Stimulated activated CD8-positive, alpha-beta memory T cell treated with anti-CD3 and anti-CD28 coated beads, Interleukin-15, amount 100 ng/mL, for 24 hours (primary cell): ENCODE measurements at regions not wholly inside any gene's neighbourhood (a gene's known extent, or its start where the extent isn't known, plus 50 kb on each side); places are given as distances from the start of the nearest gene placed in this dataset.

Experiments
- DNase-seq: peaks from one replicate; pipeline ENCODE4 v3.0.0-alpha.2; 2020; ENCODE audit warnings: low read depth

DNA sequence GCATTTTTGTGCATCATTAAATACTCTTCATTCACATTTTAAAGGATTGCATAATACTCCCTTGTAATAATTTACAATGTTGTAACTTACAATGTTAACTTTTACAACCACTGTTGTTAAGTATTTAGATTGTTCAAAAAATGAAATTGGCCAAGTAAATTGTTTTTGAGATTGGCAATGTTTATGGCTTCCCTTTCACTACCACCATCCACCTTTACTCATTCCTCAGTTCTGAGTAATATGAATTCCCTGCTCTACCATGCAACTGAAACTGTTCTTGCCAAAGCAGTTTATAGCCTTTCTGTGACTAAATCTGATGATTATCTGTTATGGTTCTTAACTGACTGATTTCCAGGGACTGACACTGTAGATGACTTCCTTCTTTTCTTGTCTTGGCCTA lies 80.5 kb upstream of the TMEM106B start:
- DNase-seq, result no peak

DNA sequence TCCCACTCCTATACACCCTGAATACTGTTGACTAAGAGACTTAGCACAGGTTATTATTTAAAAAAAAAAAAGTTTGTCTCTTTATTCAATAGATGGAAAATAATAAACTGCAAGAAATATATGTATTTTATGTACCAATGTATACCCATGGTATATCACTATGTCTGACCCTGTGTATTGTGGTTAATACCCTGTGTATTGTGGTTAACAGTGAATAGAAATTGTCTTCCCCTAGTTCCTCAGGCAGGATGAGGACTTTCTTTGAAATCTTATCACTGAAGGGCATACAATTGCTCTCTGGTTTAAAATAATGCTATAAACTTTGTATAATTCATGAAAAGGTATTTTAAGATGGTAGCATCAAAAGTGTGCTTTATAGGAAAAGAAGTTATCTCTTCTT lies 80.0 kb upstream of the TMEM106B start:
- no peak for DNase-seq

DNA sequence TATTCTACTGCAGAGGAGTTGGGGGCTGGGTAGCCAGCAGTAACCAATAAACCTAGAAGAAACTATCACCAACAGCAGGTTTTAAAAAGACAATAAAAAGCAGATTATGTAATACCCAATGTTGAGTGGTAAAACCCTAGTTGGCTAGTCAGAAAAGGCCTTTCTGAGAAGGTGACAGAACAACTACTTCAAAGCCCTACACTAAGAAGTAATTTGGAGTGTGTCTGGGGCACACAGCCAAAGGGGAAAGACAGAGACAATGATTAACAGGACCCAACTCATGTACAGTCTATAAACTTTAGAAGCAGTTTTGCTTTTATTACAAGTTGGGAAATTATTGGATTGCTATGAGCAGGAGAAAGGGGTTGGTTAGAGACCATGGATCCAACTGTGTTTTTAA lies 77.2 kb upstream of the TMEM106B start:
- no peak for DNase-seq

DNA sequence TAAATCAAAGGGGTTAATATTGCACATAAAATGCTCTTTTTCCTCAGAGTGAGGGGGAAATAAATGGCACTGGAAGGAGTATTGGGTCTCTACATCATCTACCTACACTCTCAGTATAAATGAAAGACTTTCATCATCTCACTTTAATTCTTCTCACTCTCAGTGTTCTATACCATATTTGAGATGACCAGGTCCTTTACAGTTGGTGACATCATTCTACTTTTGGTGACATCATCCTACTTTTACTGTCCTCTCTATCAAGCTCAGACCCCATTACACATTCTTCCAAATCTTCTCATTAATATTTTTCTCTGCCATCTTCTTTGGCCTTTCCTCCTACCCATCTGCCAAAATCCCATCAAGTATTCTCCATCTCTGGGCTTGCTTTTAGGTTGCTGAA lies 74.6 kb upstream of the TMEM106B start:
- no peak for DNase-seq

DNA sequence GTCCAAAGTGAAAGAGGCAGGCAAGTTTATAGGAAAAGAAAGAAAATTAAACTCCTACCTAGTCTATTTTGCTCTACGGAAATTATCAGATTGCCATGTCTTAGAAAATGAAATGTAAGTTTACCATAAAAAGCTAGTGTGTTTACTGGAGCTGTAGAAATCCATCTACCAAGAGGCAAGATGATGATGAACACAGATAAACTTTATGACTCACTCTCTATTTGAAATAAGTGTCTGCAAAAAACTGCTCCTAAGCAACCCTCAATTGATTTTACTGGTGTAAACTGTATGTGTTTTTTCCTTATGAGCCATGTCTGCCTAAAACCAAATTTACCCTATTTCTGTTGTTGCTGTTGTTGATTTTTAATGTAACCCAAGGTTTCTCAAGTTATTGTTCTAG lies 73.8 kb upstream of the TMEM106B start:
- no peak for DNase-seq

DNA sequence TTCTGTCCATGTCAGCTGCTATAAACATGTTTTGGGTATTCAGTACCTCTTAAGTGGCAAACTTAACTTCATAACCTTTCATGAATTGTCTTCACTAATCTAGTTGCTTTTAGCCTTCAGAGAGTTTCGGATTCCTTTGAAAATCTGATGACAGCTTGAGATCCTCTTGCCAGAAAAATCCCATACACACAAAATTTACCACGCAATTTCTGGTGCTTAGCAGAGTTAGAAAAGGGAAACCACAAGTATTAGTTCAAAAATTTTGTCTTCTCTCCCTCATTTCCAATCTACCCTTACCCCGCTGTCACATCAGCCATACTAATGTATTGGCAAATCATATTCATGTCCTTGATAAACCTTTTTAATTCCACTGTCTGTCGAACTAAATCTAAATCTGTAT lies 72.7 kb upstream of the TMEM106B start:
- no peak for DNase-seq

DNA sequence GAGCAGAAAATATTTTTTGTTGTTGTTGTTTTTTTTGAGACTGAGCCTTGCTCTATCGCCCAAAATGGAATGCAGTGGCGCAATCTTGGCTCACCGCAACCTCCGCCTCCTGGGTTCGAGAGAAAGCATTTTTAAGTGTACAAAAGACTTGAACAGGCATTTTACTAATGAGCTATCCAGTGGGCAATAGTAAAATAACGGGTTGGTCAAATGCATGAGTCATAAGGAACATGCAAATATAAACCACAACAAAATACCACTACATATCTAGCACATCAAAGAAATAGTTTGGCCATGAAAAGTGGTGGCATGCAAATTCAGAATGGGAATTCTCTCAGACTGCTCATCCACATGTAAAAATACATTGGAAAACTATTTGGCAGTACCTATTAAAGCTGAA lies 71.7 kb upstream of the TMEM106B start:
- DNase-seq, result no peak

DNA sequence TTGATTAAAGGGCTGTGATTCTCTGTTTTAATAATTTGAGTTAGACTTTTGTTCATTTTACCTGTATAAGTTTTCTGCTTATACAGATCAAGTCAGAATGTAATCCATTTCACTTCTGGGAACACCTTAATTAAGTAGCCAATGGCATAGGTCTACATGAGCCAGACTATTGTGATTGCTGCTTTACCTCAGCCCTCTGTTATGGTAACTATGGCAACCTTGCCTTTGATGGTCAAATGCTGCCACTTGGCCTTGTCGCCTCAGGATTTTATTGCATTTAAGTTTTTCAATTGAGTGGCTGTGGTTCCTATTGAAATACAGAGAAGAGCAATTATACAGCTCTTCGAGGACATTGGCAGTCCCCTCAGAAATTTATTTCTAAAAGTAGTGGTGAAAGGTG lies 64.3 kb upstream of the TMEM106B start:
- DNase-seq, result no peak

DNA sequence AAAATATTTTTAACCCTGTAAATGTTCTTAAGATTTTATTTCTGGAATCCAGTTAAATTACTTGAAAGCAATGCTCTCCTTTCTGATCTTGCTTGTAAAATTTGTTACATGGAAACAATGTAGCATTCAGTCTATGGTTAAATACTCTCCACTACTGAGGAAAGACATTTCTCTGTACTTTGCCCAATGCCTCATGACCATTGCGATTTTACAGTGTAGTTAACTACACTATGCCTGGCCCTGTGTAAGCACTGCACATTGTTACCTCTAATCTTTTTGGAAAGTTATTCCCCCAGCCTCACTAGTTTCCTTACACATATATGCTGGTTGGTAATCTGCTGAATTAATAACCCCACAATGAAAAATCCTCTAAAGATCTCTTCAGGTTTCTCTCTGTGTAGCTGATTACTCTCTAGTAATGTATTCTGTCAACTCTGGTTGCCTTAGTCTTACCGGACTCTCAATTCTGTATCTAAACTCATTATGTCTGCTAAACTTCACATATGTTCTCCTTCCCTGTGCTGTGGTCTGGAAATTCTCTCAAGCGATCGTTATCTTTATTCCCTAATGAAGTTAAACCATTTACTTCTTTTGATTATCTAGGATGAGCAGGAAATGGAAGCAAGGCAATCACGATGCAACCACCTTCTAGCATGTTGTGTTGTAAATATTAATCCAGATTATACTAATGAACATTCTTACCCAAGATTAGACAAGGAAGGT lies 58.7 kb upstream of the TMEM106B start:
- DNase-seq, result no peak

DNA sequence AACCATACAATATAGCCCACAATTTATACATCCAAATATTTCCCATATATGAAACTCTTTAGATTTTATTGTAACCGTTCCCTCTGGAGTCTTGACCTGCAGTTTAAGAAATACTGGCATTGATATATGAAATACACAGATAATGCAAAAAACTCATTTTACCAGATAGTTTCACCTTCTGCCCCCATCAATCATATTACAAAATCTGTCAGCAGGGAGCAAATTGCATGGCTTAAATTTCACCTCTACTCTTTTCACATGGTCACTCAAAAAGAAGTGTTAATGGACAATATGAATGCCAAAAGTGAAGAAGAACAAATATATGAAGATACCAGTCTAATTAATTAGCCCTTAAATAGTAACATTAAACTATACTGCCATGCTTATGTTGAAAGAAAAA lies 57.0 kb upstream of the TMEM106B start:
- no peak for DNase-seq

DNA sequence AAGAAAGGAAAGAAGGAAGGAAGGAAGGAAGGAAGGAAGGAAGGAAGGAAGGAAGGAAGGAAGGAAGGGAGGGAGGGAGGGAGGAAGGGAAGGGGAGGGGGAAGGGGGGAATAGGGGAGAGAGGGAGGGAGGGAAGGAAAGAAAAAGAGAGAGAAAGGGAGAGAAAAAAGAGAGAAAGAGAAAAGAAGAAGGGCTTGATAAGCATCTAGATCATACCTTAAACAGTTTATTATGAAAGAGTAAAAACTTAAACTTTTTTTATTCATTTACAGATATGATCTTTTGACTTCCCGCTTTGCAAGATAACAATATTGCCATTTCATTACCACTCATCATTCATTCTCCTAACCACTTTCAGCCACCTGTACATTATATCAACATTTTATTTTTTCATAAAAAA lies 53.6 kb upstream of the TMEM106B start:
- DNase-seq, result no peak

DNA sequence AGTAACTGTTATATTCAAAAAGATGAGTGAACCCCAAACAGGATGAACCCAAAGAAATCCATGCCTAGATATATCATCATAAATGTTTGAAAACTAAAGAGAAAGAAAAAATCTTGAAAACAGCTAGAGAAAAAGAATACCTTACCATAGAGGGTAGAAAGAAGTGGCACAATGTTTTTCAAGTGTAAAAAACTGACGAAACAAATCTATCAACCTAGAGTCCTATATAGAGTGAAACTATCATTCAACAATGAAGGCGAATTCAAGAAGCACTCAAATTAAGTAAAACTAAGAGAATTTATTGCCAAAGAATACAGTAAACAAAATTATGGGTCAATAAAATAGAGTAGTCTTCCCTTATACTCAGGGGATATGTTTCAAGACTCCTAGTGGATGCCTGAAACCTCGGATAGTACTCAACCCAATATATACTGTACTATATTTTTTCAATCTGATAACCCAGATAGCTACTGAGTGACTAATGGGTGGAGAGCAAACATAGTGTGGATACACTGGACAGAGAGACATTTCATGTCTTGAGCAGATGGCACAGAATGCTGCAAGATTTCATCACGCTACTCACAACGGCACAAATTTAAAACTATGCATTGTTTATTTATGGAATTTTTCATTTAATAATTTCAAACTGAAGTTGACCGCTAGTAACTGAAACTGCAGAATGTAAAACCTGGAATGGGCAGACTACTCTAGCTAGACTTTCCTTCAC lies 52.6 kb upstream of the TMEM106B start:
- DNase-seq, result no peak

DNA sequence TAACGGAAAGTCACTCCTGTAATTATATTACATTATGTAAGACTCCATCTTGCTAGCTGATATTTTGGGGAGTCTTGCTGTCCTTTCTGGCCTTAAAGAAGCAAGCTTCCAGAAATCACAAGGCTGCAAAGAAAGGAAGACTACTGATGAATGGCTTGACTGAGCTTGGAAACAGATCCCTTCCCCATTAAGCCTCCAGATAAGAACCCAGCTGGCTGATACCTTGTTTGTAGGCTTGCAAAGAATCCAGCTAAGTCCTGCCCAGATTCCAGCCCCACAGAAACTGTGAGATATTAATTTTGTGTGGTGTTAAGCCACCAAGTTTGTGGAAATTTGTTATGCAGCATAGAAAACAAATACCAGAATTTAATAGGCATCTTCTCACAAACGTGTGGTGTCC lies 49.9 kb upstream of the TMEM106B start:
- no peak for DNase-seq
